HG03139 (cell line): ENCODE measurements at regions not wholly inside any gene's neighbourhood (a gene's known extent, or its start where the extent isn't known, plus 50 kb on each side); places are given as distances from the start of the nearest gene placed in this dataset.
"Not testable (repeated sequence)": the region's sequence is repeated elsewhere in the genome, so short reads cannot be mapped to it uniquely, and the experiment has no call there.

ENCODE experiments used
- ATAC-seq: cut with Tn5 transposase; IDR thresholded peaks from one replicate; pipeline ENCODE4 v1.9.1; 2021; ENCODE audit not compliant: unreplicated experiment

- no peak for ATAC-seq
These were observed 300.2 kb upstream of the VCX start for GRCh38 chrX:7542587-7543380.

GRCh38 chrX:7522860-7523259 is 320.1 kb upstream of the VCX start:
- ATAC-seq, result no peak

- ATAC-seq, result no peak
These were observed 327.1 kb upstream of the VCX start for GRCh38 chrX:7515681-7516413.

- no peak for ATAC-seq
These were observed 327.9 kb upstream of the VCX start for GRCh38 chrX:7514871-7515599.

- ATAC-seq, result no peak
These were observed 330.1 kb upstream of the VCX start for GRCh38 chrX:7512845-7513244.

- ATAC-seq, result no peak
These were observed 339.7 kb upstream of the VCX start for GRCh38 chrX:7503251-7503650.

GRCh38 chrX:7500386-7500785 is 342.6 kb upstream of the VCX start:
- ATAC-seq, result no peak

GRCh38 chrX:7486505-7486904 is 338.6 kb upstream of the PUDP start:
- no peak for ATAC-seq

- ATAC-seq, result no peak
These were observed 337.1 kb upstream of the PUDP start for GRCh38 chrX:7485061-7485460.

GRCh38 chrX:7480721-7481120 is 332.8 kb upstream of the PUDP start:
- ATAC-seq, result no peak

GRCh38 chrX:7462110-7462509 is 314.2 kb upstream of the PUDP start:
- ATAC-seq, result no peak

- not testable (repeated sequence) for ATAC-seq
These were observed 313.1 kb upstream of the PUDP start for GRCh38 chrX:7461051-7461450.

- ATAC-seq, result no peak
These were observed 300.0 kb upstream of the PUDP start for GRCh38 chrX:7447801-7448499.

GRCh38 chrX:7446815-7447214 is 298.9 kb upstream of the PUDP start:
- ATAC-seq, result no peak

GRCh38 chrX:7444967-7445366 is 297.0 kb upstream of the PUDP start:
- ATAC-seq, result peak; percentile 97

- ATAC-seq, result no peak
These were observed 293.6 kb upstream of the PUDP start for GRCh38 chrX:7441586-7441985.

GRCh38 chrX:7435822-7436221 is 287.9 kb upstream of the PUDP start:
- no peak for ATAC-seq

GRCh38 chrX:7432901-7433300 is 284.9 kb upstream of the PUDP start:
- ATAC-seq, result no peak

GRCh38 chrX:7420717-7421116 is 272.8 kb upstream of the PUDP start:
- no peak for ATAC-seq

GRCh38 chrX:7414753-7415152 is 266.8 kb upstream of the PUDP start:
- no peak for ATAC-seq

- no peak for ATAC-seq
These were observed 264.9 kb upstream of the PUDP start for GRCh38 chrX:7412840-7413239.
